BLaER1 treated with 17β-estradiol and CSF1 and Interleukin-3, amounts not matched to agents 10 nM and 100 nM (cell line): ENCODE measurements at regions not wholly inside any gene's neighbourhood (a gene's known extent, or its start where the extent isn't known, plus 50 kb on each side); places are given as distances from the start of the nearest gene placed in this dataset.

ENCODE experiments used
- H3K27ac ChIP-seq, 11 experiments: shearing (Covaris generic); formaldehyde crosslinking; 2 replicates each; pipeline ENCODE4 v1.8.1; 2022
- H3K27me3 ChIP-seq, 11 experiments: shearing (Covaris generic); formaldehyde crosslinking; 2 replicates each; pipeline ENCODE4 v1.8.1; 2022
- H3K36me3 ChIP-seq, 11 experiments: shearing (Covaris generic); formaldehyde crosslinking; 2 replicates each; pipeline ENCODE4 v1.8.1; 2022
- H3K4me1 ChIP-seq, 10 experiments: shearing (Covaris generic); formaldehyde crosslinking; 2 replicates each; pipeline ENCODE4 v1.8.1; 2022
- H3K4me2 ChIP-seq, 11 experiments: shearing (Covaris generic); formaldehyde crosslinking; 2 replicates each; pipeline ENCODE4 v1.8.1; 2022
- H3K4me3 ChIP-seq, 10 experiments: shearing (Covaris generic); formaldehyde crosslinking; 2 replicates each; pipeline ENCODE4 v1.8.1; 2022
- H3K9ac ChIP-seq, 11 experiments: shearing (Covaris generic); formaldehyde crosslinking; 2 replicates each; pipeline ENCODE4 v1.8.1; 2022
- H3K9me3 ChIP-seq, 11 experiments: shearing (Covaris generic); formaldehyde crosslinking; replicated peaks in 1 of 11; 2 replicates each; pipeline ENCODE4 v1.8.1; 2022
- H4K20me1 ChIP-seq, 11 experiments: shearing (Covaris generic); formaldehyde crosslinking; 2 replicates each; pipeline ENCODE4 v1.8.1; 2022
- Cebpa-rat ChIP-seq, 11 experiments: shearing (Covaris generic); IDR thresholded peaks; 2 replicates each; pipeline ENCODE4 v1.8.1; 2022

DNA sequence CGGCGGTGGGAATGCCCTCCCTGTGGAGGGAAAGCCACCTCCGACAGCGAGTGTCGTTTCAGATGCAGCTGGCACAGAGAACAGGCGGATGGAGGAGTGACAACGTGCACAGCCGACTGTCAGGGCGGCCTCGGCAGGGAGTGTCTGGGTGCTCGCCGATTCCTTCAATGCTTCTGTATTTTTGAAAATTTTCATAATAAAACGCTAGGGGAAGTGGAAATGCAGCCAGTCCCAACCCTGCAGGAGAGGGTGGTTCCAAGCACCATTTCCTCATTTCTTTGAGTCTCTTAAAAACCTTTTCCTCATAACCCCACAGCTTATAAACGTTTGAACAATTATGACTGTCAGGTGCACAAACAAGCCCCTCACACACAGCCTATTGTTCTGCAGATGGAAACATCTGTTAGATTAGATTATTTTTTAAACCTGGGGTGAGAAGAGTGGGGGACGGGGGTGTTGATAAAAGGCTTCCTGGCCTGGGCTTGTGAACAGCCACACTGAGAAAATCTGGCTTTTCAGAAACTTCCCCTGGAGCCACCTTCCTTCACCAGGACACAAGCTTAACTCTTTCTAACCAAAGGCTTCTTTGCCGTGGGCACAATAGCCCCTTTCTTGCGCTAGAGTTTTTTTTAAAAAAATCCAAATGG, 228.9 kb downstream of the ANKRD60 start:
- H3K27ac ChIP-seq = peak overlapping the region in 9 of 11 experiments; percentile 38 to 77 (median 66); a peak in 16 of 22 replicates
- H3K27me3 ChIP-seq = no peaks in the 10 kb centered on the region
- H3K4me2 ChIP-seq = peak overlapping the region; percentile 65 to 86 (median 73)
- no peak for TF ChIP-seq Cebpa-rat (IDR thresholded peaks at IDR 0.05)
- no peaks in the 10 kb centered on the region for H3K9me3 ChIP-seq
- peaks cover 14 to 35% (median 20%) of the 10 kb centered on the region in 10 experiments for H3K4me1 ChIP-seq
- H3K9ac ChIP-seq = peak overlapping the region in 8 of 11 experiments; percentile 20 to 60 (median 44); a peak in 9 of 22 replicates
- no peaks in the 10 kb centered on the region for H3K36me3 ChIP-seq
- H4K20me1 ChIP-seq = no peaks in the 10 kb centered on the region
- peak overlapping the region in 1 of 10 experiments; percentile 36; a peak in 2 of 20 replicates for H3K4me3 ChIP-seq

DNA sequence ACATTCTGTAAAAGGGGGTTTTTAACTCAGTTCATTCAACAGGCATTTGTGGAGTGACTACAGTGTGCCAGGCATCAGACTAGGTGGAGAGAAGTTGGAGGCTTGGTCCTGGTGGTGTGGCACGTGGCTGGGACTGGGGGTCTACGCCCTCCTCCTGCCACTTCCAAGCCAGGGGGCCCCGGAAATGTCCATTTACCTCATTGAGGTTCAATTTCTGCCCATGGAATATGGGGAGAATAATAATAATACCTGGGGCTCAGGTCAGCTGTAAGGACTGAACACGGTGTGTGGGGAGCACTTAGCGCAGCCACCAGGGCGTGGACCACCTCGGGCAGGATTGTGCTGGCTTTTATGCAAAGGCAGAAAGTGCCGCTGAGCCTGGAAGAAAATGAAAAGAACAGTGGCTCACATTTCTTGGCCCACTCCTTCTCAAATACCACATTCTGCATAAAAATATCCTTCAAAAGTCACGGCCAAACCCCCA, 229.4 kb downstream of the ANKRD60 start:
- Histone ChIP-seq H4K20me1 (no peaks in the 10 kb centered on the region), H3K27ac (peak overlapping the region in 6 of 11 experiments; percentile 53 to 77 (median 70); a peak in 8 of 22 replicates), H3K4me2 (peak overlapping the region; percentile 65 to 84 (median 72)), H3K4me1 (peaks cover 14 to 35% (median 20%) of the 10 kb centered on the region in 10 experiments), H3K9ac (peak overlapping the region in 5 of 11 experiments; percentile 20 to 60 (median 43); a peak in 7 of 22 replicates), H3K36me3 (no peaks in the 10 kb centered on the region), H3K27me3 (no peaks in the 10 kb centered on the region), H3K4me3 (peak overlapping the region in 1 of 10 experiments; percentile 36; a peak in 2 of 20 replicates), H3K9me3 (no peaks in the 10 kb centered on the region)
- no peak for TF ChIP-seq Cebpa-rat (IDR thresholded peaks at IDR 0.05)

DNA sequence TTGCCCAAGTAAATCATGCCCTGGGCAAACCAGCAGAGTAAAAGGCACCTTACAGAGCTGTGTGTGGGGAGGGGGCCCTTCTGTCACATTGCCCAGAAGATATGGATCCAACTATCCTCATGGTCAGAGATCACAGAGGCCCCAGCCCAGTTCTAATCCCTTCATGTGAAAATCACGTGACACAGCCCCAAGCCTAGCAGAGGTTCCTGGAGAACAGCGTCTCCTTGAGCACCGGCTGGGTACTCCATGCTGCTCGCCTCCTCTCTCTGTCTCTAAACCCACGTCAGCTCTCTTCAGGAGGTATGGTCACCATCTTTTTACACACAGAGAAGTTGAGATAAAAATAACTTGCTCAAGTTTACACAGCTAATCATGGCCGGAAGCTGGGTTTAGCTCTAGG, 230.2 kb downstream of the ANKRD60 start:
- Histone ChIP-seq H3K27ac (no peak overlapping the region), H3K4me1 (peaks cover 14 to 35% (median 20%) of the 10 kb centered on the region in 10 experiments), H3K9ac (no peak overlapping the region), H3K4me3 (no peak overlapping the region), H3K36me3 (no peaks in the 10 kb centered on the region), H3K9me3 (no peaks in the 10 kb centered on the region), H3K27me3 (no peaks in the 10 kb centered on the region), H4K20me1 (no peaks in the 10 kb centered on the region), H3K4me2 (peak overlapping the region in 5 of 11 experiments; percentile 71 to 81 (median 73); a peak in 7 of 22 replicates)
- TF ChIP-seq Cebpa-rat (IDR thresholded peaks at IDR 0.05) = no peak

DNA sequence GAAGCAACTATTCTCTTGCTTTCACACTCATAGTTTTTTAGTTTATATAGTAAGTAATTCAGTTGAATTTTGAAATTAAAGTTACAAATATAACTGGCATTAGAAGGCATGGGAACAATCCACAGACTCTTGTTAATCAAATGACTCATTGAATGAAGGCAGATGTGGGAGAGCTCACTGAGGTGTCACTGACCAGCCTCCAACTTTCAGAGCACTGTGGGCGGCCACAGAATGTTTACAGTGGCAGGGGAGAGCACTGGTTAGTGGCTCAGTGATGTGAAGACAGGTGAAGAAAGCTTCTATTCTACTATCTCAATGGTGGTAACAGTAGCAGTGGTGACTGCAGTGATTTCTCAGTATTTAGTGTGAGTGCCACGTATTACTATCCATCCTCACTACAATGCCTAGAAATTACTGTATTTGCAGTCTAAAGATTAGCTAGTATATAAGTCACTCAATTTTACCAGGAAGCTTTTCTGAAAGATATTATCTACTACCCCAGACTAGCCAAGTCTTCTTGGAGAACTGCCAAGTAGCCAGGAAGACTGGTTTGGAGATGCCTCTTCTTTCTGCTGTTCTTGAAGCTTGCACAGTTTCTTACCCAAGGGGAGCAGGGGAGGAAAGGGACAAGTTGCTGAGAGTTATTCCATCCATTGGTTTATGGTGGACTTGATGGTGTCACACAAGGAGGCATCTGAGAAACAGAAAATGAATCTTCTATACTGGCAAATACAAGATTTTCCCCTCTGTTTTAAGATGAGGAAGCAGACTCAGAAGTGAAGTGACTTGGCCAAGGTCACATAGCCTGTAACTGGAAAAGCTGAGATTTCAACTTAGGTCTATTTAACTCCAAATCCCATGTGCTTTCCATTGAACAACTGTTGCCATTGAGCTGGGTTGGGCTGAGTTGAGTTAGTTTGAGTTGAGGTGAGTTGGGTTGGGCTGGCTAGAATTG, 231.2 kb downstream of the ANKRD60 start:
- H3K4me2 ChIP-seq = 0 out of 22 replicates have a peak overlapping the region, but pooled peaks of 1 of the 11 experiments have one; percentile 26
- H3K27ac ChIP-seq = no peak overlapping the region
- no peaks in the 10 kb centered on the region for H4K20me1 ChIP-seq
- H3K36me3 ChIP-seq = no peaks in the 10 kb centered on the region
- no peaks in the 10 kb centered on the region for H3K9me3 ChIP-seq
- no peak for TF ChIP-seq Cebpa-rat (IDR thresholded peaks at IDR 0.05)
- H3K9ac ChIP-seq = no peak overlapping the region
- no peak overlapping the region for H3K4me3 ChIP-seq
- peaks cover 14 to 35% (median 20%) of the 10 kb centered on the region in 10 experiments for H3K4me1 ChIP-seq
- H3K27me3 ChIP-seq = no peaks in the 10 kb centered on the region

DNA sequence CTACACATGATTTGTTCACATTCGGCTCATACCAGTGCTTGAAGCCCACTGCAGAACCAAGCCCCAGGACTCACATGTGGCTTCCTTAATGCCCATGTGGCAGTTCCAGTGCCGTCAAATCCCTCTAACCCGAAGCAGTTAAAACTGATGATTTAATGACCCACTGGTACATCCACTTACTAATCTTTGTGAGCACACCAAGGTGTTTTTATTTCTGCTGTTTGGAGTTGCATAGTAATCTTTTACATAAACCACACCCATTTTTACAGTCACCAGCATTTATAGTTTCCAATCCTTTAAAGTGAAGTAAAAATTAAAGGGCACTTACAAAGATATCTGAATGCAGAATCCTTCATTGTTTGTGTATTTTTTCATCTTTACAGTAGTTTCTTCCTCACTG, 232.0 kb downstream of the ANKRD60 start:
- H3K4me1 ChIP-seq = peaks cover 14 to 35% (median 20%) of the 10 kb centered on the region in 10 experiments

DNA sequence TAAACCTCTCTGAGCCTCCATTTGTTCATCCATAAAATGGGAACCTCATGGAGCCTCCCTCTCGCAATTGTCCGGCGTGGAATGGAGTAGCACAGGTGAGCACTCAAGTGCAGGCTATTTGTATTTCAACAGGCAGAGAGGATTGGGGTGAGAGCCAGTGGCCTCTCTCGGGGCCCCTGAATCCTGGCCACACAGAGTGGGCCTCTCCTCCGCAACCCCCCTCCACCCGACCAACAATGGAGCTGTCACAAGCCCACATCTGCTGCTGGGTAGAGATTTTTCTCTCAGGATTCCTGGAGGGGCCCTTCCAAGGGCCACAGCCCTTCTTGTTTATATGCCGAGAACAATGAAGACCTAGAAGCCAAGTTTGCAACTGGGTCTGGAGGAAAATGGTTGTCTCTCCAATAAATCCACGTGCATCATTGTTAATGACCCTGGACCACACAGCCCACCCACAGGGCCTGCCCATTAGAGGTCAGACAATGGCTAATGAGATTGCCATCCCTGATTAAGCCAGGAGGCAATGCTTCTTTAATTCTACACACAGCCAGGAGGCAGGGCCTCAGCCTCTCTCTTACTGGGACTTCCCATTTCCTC, 233.0 kb downstream of the ANKRD60 start:
- peaks cover 15 to 35% (median 19%) of the 10 kb centered on the region in 10 experiments for H3K4me1 ChIP-seq
- H3K9me3 ChIP-seq = no peaks in the 10 kb centered on the region
- TF ChIP-seq Cebpa-rat (IDR thresholded peaks at IDR 0.05) = no peak
- H3K36me3 ChIP-seq = no peaks in the 10 kb centered on the region
- no peaks in the 10 kb centered on the region for H4K20me1 ChIP-seq
- H3K4me3 ChIP-seq = no peak overlapping the region
- no peak overlapping the region for H3K9ac ChIP-seq
- no peak overlapping the region for H3K27ac ChIP-seq
- H3K4me2 ChIP-seq = no peak overlapping the region
- H3K27me3 ChIP-seq = no peaks in the 10 kb centered on the region

More for the DNA sequence above, 232.0 kb downstream of the ANKRD60 start:
- no peaks in the 10 kb centered on the region for H3K9me3 ChIP-seq
- no peaks in the 10 kb centered on the region for H3K27me3 ChIP-seq
- H4K20me1 ChIP-seq = no peaks in the 10 kb centered on the region
- no peaks in the 10 kb centered on the region for H3K36me3 ChIP-seq
- H3K27ac ChIP-seq = no peak overlapping the region
- H3K9ac ChIP-seq = no peak overlapping the region
- no peak overlapping the region for H3K4me3 ChIP-seq
- TF ChIP-seq Cebpa-rat (IDR thresholded peaks at IDR 0.05) = no peak
- H3K4me2 ChIP-seq = no peak overlapping the region

DNA sequence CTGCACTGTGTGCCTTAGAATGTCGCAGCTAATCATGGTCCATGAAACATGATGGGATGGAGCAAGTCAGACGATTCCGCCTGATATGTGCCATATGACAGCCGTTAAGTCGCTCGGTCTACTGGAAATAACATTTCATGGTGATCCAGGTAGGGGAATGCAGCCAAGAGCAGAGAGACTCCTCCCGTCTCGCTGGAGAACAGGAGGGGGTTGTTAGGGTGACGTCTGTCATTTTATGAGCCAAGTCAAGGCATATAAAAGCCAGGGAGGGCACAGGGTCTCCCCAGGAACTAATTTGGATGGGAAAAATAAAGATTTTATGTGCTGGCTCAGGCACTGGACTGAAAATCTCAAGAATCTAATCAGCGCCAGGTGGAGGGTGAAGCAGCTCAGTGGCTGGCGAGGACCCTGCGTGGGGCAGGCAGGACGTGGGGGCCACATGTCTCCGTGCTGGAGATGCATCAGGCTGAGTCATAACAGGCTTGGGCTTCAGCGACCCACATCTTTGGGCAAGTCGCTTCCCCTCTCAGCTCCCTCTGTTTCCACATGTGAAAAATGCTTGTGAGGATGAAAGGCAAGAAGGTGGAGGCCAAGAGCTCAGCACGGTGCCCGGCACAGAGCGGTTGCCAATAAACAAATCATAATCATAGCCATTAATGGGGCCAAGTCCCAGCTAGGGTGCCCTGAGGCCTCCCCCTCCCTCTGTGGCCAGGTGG, 234.6 kb downstream of the ANKRD60 start:
- H3K4me1 ChIP-seq = peaks cover 3 to 19% (median 6%) of the 10 kb centered on the region in 10 experiments
- no peak for TF ChIP-seq Cebpa-rat (IDR thresholded peaks at IDR 0.05)
- H3K27ac ChIP-seq = no peak overlapping the region
- no peak overlapping the region for H3K9ac ChIP-seq
- H4K20me1 ChIP-seq = no peaks in the 10 kb centered on the region
- H3K27me3 ChIP-seq = no peaks in the 10 kb centered on the region
- no peak overlapping the region for H3K4me2 ChIP-seq
- no peaks in the 10 kb centered on the region for H3K36me3 ChIP-seq
- no peaks in the 10 kb centered on the region for H3K9me3 ChIP-seq
- no peak overlapping the region for H3K4me3 ChIP-seq

DNA sequence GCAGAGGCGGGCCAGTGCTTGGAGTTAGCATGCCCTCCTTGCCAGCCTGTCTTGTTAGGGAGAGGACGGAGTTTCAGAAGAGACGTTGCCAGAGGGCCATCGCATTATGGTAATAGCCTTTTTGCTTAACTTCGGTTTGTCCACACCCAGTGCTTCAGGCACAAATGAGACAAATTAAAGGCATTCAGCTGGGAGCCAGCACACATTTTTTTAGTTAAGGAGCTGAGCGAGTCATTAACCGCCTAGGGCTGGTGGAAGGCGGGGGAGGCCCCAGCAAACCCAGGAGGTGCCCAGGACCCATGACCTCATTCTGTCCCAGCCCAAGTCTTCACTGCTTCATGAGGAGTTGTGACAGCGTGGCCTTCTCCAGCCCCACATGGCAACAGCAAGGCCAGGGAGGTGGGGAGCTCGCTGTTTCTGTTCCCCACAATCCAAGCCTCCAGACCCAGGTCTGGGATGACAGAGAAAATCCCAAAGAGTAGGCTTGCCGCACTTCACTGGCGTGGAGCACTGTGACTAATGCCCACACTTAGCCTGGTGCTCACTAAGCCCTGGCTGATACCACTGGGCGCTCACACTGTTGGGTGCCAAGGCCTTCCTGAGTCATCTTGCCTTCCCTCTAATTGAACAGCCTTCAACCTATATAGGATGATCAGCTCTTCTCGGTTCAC, 237.1 kb downstream of the ANKRD60 start:
- Histone ChIP-seq H3K27me3 (no peaks in the 10 kb centered on the region), H3K9ac (no peak overlapping the region), H3K4me3 (no peak overlapping the region), H3K9me3 (no peaks in the 10 kb centered on the region), H3K4me1 (peaks cover 0 to 15% (median 8%) of the 10 kb centered on the region in 10 experiments; a peak in 12 of 20 replicates), H3K36me3 (no peaks in the 10 kb centered on the region), H3K27ac (no peak overlapping the region), H4K20me1 (no peaks in the 10 kb centered on the region), H3K4me2 (no peak overlapping the region; a peak in 1 of 22 replicates)
- TF ChIP-seq Cebpa-rat (IDR thresholded peaks at IDR 0.05) = no peak
